ENCODE measurements at regions not wholly inside any gene's neighbourhood (a gene's known extent, or its start where the extent isn't known, plus 50 kb on each side); places are given as distances from the start of the nearest gene placed in this dataset.
"Not testable (repeated sequence)": the region's sequence is repeated elsewhere in the genome, so short reads cannot be mapped to it uniquely, and the experiment has no call there.

GRCh38 chr21:5235761-5236160, 5285.6 kb upstream of the TPTE start:
- H3K27me3 ChIP-seq; H3K4me1 ChIP-seq (replicated peaks in 1 of 2); H3K9me3 ChIP-seq (replicated peaks in 1 of 3); H3K36me3 ChIP-seq (replicated peaks in 1 of 2); intact Hi-C loops (cut with DNase I); H3K4me3 ChIP-seq; H3K27ac ChIP-seq; DNase-seq: not testable (repeated sequence)
- WGBS, 4 donors, result 45 to 58% (median 53%) methylated on average over 2 of the region's 2 CpGs

- WGBS, 4 donors, result 56 to 60% (median 57%) methylated on average over 9 of the region's 9 CpGs
- H3K4me3 ChIP-seq; H3K36me3 ChIP-seq (replicated peaks in 1 of 2); intact Hi-C loops (cut with DNase I); H3K27me3 ChIP-seq; DNase-seq; H3K4me1 ChIP-seq (replicated peaks in 1 of 2); H3K9me3 ChIP-seq (replicated peaks in 1 of 3); H3K27ac ChIP-seq: not testable (repeated sequence)
Measured at GRCh38 chr21:5236846-5237675, 5284.3 kb upstream of the TPTE start.

GRCh38 chr21:5240521-5240920, 5280.9 kb upstream of the TPTE start:
- H3K4me1 ChIP-seq (replicated peaks in 1 of 2); H3K9me3 ChIP-seq (replicated peaks in 1 of 3); DNase-seq; H3K36me3 ChIP-seq (replicated peaks in 1 of 2); intact Hi-C loops (cut with DNase I); H3K27me3 ChIP-seq; H3K4me3 ChIP-seq; H3K27ac ChIP-seq: not testable (repeated sequence)
- 38 to 41% (median 40%) methylated on average over 5 of the region's 5 CpGs for WGBS, 4 donors

- H3K4me1 ChIP-seq (replicated peaks in 1 of 2); H3K36me3 ChIP-seq (replicated peaks in 1 of 2); H3K9me3 ChIP-seq (replicated peaks in 1 of 3); H3K4me3 ChIP-seq; H3K27me3 ChIP-seq; DNase-seq; H3K27ac ChIP-seq; intact Hi-C loops (cut with DNase I): not testable (repeated sequence)
- 43 to 49% (median 47%) methylated on average over 5 of the region's 5 CpGs for WGBS, 4 donors
Measured at GRCh38 chr21:5242732-5243131, 5278.7 kb upstream of the TPTE start.

DNA sequence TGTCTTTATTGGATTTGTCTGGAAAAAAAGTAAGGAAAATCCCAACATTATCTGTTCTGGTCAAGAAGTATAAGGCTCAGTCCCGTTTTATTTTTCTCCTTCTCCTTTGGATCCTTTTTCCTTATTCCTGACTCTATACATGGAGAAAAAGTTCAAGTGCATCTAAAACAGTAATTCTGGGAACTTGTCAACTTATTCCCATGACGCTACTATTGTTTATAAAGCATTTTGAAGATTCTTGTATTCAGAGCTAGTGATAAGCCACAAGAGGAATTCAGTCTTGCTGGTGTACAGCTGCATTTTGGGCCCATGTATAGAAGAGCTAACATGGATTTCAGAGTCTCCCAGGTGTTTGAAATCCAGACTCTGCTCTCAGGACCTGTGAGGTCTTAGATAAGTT, 5278.1 kb upstream of the TPTE start:
- whole genome bisulfite sequencing, 4 donors, result 36 to 54% (median 47%) methylated on average over 2 of the region's 2 CpGs
- DNase-seq; H3K4me3 ChIP-seq; H3K27ac ChIP-seq; H3K27me3 ChIP-seq; H3K36me3 ChIP-seq (replicated peaks in 1 of 2); H3K9me3 ChIP-seq (replicated peaks in 1 of 3); intact Hi-C loops (cut with DNase I); H3K4me1 ChIP-seq (replicated peaks in 1 of 2): not testable (repeated sequence)

- H3K4me1 ChIP-seq (replicated peaks in 1 of 2); H3K9me3 ChIP-seq (replicated peaks in 1 of 3); H3K36me3 ChIP-seq (replicated peaks in 1 of 2); H3K4me3 ChIP-seq; intact Hi-C loops (cut with DNase I); DNase-seq; H3K27me3 ChIP-seq; H3K27ac ChIP-seq: not testable (repeated sequence)
- WGBS, 4 donors, result 57 to 61% (median 59%) methylated on average over 14 to 16 of the region's 17 CpGs
Measured at GRCh38 chr21:5243715-5244375, 5277.5 kb upstream of the TPTE start.

GRCh38 chr21:5244376-5244718, 5277.0 kb upstream of the TPTE start:
- H3K4me3 ChIP-seq; H3K4me1 ChIP-seq (replicated peaks in 1 of 2); H3K27ac ChIP-seq; H3K36me3 ChIP-seq (replicated peaks in 1 of 2); DNase-seq; H3K27me3 ChIP-seq; H3K9me3 ChIP-seq (replicated peaks in 1 of 3); intact Hi-C loops (cut with DNase I): not testable (repeated sequence)
- 39 to 50% (median 40%) methylated on average over 3 of the region's 3 CpGs for WGBS, 4 donors

- 45 to 52% (median 48%) methylated on average over 6 to 7 of the region's 7 CpGs for WGBS, 4 donors
- H3K4me3 ChIP-seq; H3K27me3 ChIP-seq; H3K36me3 ChIP-seq (replicated peaks in 1 of 2); H3K9me3 ChIP-seq (replicated peaks in 1 of 3); H3K27ac ChIP-seq; intact Hi-C loops (cut with DNase I); DNase-seq; H3K4me1 ChIP-seq (replicated peaks in 1 of 2): not testable (repeated sequence)
Measured at GRCh38 chr21:5244954-5245353, 5276.4 kb upstream of the TPTE start.

DNA sequence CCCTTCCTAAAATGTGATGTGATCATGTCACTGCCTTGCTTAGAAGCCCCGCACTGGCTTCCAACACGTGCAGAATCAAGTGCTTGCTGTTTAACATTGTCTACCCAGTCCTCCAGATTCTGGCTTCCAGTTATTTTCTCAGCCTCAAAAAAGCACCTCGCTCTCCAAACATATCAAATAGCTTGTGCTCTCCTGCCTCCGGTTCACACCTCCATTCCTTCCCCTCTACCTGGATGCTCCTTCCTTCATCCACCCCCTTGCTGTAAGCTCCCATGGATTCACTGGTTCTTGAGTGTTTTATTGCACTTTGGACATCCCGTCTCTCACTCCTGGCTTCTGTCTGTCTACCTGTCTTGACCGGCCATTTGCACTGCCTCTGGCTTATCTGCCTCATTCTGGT, 5275.0 kb upstream of the TPTE start:
- H3K27me3 ChIP-seq; H3K36me3 ChIP-seq (replicated peaks in 1 of 2); H3K4me3 ChIP-seq; intact Hi-C loops (cut with DNase I); H3K4me1 ChIP-seq (replicated peaks in 1 of 2); H3K9me3 ChIP-seq (replicated peaks in 1 of 3); DNase-seq; H3K27ac ChIP-seq: not testable (repeated sequence)
- WGBS, 4 donors, result 53 to 62% (median 57%) methylated on average over 6 of the region's 6 CpGs

DNA sequence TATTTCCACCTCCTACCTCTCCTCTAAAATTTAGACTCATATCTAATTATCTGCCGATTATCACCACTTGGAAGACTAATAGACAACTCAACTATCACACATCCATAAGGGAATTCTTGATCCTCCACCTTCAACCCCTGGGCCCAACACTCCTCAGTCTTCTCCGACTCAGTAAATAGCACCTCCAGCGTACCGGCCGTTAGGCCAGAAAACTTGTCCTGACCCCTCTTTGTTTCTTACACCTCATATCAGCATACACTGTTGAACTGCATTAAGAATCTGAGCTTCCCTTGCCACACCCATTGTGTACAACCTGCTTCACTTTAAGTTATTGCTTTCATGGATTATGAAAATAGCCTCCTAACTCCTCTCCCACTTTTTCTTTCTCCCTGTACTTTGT, 5274.0 kb upstream of the TPTE start:
- H3K4me3 ChIP-seq; H3K9me3 ChIP-seq (replicated peaks in 1 of 3); H3K36me3 ChIP-seq (replicated peaks in 1 of 2); H3K4me1 ChIP-seq (replicated peaks in 1 of 2); H3K27me3 ChIP-seq; intact Hi-C loops (cut with DNase I); DNase-seq; H3K27ac ChIP-seq: not testable (repeated sequence)
- WGBS, 4 donors, result 85 to 88% (median 87%) methylated on average over 5 of the region's 5 CpGs

DNA sequence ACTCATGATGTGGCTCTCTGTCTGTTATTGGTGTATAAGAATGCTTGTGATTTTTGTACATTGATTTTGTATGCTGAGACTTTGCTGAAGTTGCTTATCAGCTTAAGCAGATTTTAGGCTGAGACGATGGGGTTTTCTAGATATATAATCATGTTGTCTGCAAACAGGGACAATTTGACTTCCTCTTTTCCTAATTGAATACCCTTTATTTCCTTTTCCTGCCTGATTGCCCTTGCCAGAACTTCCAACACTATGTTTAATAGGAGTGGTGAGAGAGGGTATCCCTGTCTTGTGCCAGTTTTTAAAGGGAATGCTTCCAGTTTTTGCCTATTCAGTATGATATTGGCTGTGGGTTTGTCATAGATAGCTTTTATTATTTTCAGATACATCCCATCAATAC, 5271.3 kb upstream of the TPTE start:
- H3K4me3 ChIP-seq; DNase-seq; H3K36me3 ChIP-seq (replicated peaks in 1 of 2); intact Hi-C loops (cut with DNase I); H3K4me1 ChIP-seq (replicated peaks in 1 of 2); H3K27me3 ChIP-seq; H3K9me3 ChIP-seq (replicated peaks in 1 of 3); H3K27ac ChIP-seq: not testable (repeated sequence)
- WGBS, 4 donors, result 54 to 73% (median 68%) methylated on average over 1 of the region's 1 CpG
